AG04450 (cell line): ENCODE measurements at regions not wholly inside any gene's neighbourhood (a gene's known extent, or its start where the extent isn't known, plus 50 kb on each side); places are given as distances from the start of the nearest gene placed in this dataset.
A peak's percentile ranks its signal among the peaks of the same experiment; 100 is the strongest.

Source experiments
- CTCF ChIA-PET: fragments of 300-600, 350-600 bp; formaldehyde crosslinking; extraction: SDS; loops from one replicate; lab custom pipeline; 2022; ENCODE audit warnings: antibody characterized with exemption, inconsistent platforms; lab: Charles Lee
- POLR2A ChIA-PET: fragments of 350-600 bp; formaldehyde crosslinking; extraction: SDS; loops from one replicate; lab custom pipeline; 2021; ENCODE audit warnings: antibody characterized with exemption, inconsistent platforms; lab: Yijun Ruan, JAX
- DNase-seq: peaks from one replicate; pipeline ENCODE4 v3.0.0-alpha.2; 2011; ENCODE audit warnings: low read depth, low spot score
- H3K27ac ChIP-seq: one replicate; pipeline ENCODE4 v1.5.1; 2012; ENCODE audit warnings: low read depth, low read length, control low read depth
- H3K27me3 ChIP-seq: one replicate; pipeline ENCODE4 v1.6.0; 2012; ENCODE audit warnings: low read length; ENCODE audit not compliant: control insufficient read depth, insufficient read depth
- H3K4me3 ChIP-seq: 2 replicates; pipeline ENCODE4 v1.5.1; 2011; ENCODE audit warnings: mild to moderate bottlenecking, low read depth, low read length, control low read depth
- H3K9me3 ChIP-seq: 2 replicates; pipeline ENCODE4 v1.5.1; 2012; ENCODE audit warnings: low read length; ENCODE audit not compliant: control insufficient read depth, insufficient read depth
- TF ChIP-seq, protein P1 (sequence below): IDR thresholded peaks from 2 replicates; pipeline ENCODE4 v1.5.1; 2011; ENCODE audit warnings: low read depth, low read length, control low read depth, inconsistent platforms

DNA sequence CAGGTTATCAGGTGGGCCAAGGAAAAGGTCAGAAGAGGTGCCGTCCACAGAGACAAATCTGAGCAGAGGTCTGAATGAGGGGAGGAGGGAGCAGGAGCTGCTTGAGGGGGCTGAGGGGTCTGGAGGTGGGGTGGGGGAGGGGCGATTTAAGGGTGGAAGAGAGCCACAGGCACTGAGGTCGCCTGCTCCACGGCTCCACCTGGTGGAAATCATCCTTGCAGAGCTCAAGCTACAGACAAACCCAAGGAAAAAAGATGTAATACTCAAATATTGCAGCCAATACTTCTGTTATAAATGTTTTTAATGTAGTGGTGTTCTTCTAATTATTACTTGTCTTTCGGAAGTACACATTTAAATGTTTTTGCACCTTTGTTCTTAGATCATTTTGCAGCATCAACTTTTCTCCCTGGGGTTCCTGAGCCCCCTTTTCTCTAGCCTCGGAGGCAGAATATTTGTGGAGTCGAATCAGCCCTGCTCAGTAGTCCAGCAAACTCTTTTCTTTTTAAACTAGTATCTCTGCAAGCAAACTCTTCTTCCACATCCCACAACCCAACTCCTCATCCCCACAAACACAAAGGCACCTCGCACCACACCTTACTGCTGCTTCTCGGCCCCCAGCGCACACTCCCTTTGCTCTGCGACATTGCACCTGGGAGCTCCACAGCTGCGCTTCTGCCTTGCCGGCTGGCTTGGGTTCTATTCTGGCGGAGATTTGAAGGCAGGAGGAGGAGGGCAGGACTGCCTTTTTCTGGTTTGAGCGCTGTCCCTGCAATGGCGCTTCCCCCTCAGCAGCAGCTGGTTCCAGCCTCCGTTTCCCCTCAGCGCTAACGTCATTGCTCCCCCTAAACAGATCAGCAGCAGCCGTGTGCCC, 51.0 kb upstream of the TFAP2A start:
- DNase-seq = no peak
- POLR2A ChIA-PET = interaction anchor here (0.7 kb wide), 1 partner anchor 161 kb away, joined by 6 read pairs; no protein-coding TSS in a partner anchor
- TF ChIP-seq, protein P1, sequence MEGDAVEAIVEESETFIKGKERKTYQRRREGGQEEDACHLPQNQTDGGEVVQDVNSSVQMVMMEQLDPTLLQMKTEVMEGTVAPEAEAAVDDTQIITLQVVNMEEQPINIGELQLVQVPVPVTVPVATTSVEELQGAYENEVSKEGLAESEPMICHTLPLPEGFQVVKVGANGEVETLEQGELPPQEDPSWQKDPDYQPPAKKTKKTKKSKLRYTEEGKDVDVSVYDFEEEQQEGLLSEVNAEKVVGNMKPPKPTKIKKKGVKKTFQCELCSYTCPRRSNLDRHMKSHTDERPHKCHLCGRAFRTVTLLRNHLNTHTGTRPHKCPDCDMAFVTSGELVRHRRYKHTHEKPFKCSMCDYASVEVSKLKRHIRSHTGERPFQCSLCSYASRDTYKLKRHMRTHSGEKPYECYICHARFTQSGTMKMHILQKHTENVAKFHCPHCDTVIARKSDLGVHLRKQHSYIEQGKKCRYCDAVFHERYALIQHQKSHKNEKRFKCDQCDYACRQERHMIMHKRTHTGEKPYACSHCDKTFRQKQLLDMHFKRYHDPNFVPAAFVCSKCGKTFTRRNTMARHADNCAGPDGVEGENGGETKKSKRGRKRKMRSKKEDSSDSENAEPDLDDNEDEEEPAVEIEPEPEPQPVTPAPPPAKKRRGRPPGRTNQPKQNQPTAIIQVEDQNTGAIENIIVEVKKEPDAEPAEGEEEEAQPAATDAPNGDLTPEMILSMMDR = peak; percentile 52
- H3K27ac ChIP-seq = no peak overlapping the region
- H3K27me3 ChIP-seq = peaks cover 5% of the 10 kb centered on the region
- CTCF ChIA-PET = interaction anchor here (0.5 to 3.2 kb wide), 7 partner anchors 8 to 855 kb away, joined by 3 to 16 read pairs (median 3); no protein-coding TSS in a partner anchor
- peaks cover 3% of the 10 kb centered on the region; the same call in 1 of the 2 replicates for H3K9me3 ChIP-seq
- no peak overlapping the region for H3K4me3 ChIP-seq
